HFFc6 (cell line): ENCODE measurements at regions not wholly inside any gene's neighbourhood (a gene's known extent, or its start where the extent isn't known, plus 50 kb on each side); places are given as distances from the start of the nearest gene placed in this dataset.

ENCODE experiments used
- DNase-seq: peaks from one replicate; pipeline ENCODE4 v3.0.0-alpha.2; 2018
- H3K27ac Mint-ChIP-seq: 2 replicates; pipeline ENCODE4 v1.8.0; 2020; ENCODE audit warnings: mild to moderate bottlenecking, mixed read lengths
- H3K27me3 Mint-ChIP-seq: 2 replicates; pipeline ENCODE4 v1.8.0; 2021; ENCODE audit warnings: mild to moderate bottlenecking, moderate library complexity, mixed read lengths; ENCODE audit not compliant: insufficient read depth
- H3K36me3 Mint-ChIP-seq: 2 replicates; pipeline ENCODE4 v1.8.0; 2021; ENCODE audit warnings: low read depth, mixed read lengths
- H3K4me1 Mint-ChIP-seq: 2 replicates; pipeline ENCODE4 v1.8.0; 2020; ENCODE audit warnings: low read depth, mixed read lengths
- H3K4me3 Mint-ChIP-seq: 2 replicates; pipeline ENCODE4 v1.8.0; 2020; ENCODE audit warnings: mild to moderate bottlenecking, moderate library complexity, mixed read lengths
- H3K9me3 Mint-ChIP-seq: 2 replicates; pipeline ENCODE4 v1.8.0; 2020; ENCODE audit warnings: mild to moderate bottlenecking, mixed read lengths
- TF ChIP-seq, protein P1 (sequence below): fragments of 200-600 bp; sonication (generic); IDR thresholded peaks from 2 replicates; pipeline ENCODE4 v1.5.0; 2021; ENCODE audit warnings: antibody characterized with exemption, mild to moderate bottlenecking

DNA sequence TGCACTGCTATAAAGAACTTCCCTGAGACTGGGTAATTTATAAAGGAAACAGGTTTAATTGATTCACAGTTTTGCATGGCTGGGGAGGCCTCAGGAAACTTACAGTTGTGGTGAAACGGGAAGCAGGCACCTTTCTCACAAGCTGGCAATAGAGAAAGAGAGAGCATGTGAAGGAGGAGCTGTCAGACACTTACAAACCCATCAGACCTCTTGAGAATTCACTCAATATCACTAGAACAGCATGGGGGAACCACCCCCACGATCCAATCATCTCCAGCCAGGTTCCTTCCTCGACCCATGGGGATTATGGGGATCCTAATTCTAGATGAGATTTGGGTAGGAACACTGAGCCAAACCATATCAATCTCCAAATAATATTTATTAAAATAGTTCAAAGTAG, 729.2 kb upstream of the DDX18 start:
- Mint-ChIP-seq H3K27me3 (no peaks in the 10 kb centered on the region), H3K4me1 (no peaks in the 10 kb centered on the region), H3K27ac (no peak overlapping the region), H3K4me3 (no peak overlapping the region), H3K9me3 (peaks cover 36% of the 10 kb centered on the region), H3K36me3 (no peaks in the 10 kb centered on the region; the same call in 1 of the 2 replicates)
- no peak for DNase-seq
- TF ChIP-seq, protein P1, sequence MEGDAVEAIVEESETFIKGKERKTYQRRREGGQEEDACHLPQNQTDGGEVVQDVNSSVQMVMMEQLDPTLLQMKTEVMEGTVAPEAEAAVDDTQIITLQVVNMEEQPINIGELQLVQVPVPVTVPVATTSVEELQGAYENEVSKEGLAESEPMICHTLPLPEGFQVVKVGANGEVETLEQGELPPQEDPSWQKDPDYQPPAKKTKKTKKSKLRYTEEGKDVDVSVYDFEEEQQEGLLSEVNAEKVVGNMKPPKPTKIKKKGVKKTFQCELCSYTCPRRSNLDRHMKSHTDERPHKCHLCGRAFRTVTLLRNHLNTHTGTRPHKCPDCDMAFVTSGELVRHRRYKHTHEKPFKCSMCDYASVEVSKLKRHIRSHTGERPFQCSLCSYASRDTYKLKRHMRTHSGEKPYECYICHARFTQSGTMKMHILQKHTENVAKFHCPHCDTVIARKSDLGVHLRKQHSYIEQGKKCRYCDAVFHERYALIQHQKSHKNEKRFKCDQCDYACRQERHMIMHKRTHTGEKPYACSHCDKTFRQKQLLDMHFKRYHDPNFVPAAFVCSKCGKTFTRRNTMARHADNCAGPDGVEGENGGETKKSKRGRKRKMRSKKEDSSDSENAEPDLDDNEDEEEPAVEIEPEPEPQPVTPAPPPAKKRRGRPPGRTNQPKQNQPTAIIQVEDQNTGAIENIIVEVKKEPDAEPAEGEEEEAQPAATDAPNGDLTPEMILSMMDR, result no peak

DNA sequence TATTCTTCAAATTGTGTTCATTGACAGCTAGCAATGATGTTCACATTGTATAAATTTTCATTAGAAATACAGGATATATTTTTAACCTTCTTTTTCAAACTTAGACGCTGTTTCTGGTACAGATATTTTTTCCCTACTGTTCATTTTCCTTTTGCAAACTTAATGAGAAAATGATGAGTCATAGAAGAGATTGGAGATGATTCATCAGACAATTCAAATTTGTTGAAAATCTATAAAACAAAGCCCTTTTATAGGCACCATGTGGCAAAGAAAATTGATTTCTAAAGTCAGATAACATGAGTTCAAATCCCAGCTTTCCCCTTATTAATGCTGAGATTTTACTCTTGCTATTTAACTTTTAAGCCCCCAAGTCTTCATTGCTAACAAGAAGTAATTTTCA, 728.8 kb upstream of the DDX18 start:
- Mint-ChIP-seq H3K9me3 (peaks cover 32% of the 10 kb centered on the region), H3K4me1 (no peaks in the 10 kb centered on the region), H3K27ac (no peak overlapping the region), H3K36me3 (no peaks in the 10 kb centered on the region; the same call in 1 of the 2 replicates), H3K4me3 (no peak overlapping the region), H3K27me3 (no peaks in the 10 kb centered on the region)
- TF ChIP-seq, protein P1, result no peak
- no peak for DNase-seq

DNA sequence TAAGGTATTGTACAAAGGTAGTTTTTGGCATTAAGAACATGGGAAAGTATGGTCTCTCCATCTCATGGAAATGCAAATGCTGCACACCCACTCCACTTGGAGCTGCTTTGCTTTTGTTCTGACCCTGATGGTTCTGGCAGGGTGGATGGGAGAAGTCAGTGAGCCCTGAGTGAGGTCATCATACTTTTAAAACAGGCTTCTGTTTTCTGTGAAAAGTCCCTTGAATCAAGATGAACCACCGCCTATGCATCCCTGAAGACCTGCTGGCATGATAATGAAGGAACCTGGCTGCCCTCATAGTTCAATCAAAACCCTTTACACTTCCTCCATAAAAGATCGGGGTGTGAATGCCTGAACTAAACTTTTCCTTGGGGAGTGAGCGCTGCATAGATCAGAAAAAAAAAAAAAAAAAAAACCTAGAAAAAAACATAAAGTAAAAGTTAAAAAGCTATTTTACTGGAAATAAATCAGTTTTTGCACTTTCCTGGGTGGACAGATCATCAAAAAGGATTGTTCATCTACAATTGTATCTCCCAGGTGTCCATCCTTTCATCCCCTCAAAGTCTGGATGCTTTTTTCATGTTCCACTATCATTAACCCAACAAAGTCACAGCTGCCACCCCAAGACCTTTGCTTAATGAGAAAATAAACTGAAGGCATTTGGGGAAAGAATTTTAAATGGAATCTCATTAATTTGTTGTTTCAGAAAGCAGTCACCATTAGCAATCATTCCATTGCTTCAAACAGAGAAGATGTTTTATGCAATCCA, 728.1 kb upstream of the DDX18 start:
- H3K27ac Mint-ChIP-seq, result no peak overlapping the region
- H3K9me3 Mint-ChIP-seq, result peaks cover 28% of the 10 kb centered on the region
- no peak for DNase-seq
- H3K4me3 Mint-ChIP-seq, result no peak overlapping the region
- no peaks in the 10 kb centered on the region for H3K4me1 Mint-ChIP-seq
- TF ChIP-seq, protein P1, result no peak
- H3K36me3 Mint-ChIP-seq, result no peaks in the 10 kb centered on the region; the same call in 1 of the 2 replicates
- H3K27me3 Mint-ChIP-seq, result no peaks in the 10 kb centered on the region

DNA sequence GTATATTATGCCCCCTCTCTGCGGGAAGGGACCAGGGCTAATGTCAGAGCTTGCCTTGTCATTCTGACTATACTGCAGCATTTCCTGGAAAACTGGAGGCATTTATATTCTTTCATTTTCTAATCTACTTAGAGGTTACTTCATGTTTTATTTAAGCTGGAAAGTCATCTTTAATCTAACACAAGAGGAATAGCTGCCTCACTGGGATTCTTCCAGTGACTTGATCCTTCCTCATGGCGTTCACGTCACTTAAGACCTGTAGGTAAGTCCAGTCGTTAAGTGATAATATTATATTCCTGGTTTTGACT, 727.6 kb upstream of the DDX18 start:
- no peak for DNase-seq
- Mint-ChIP-seq H3K4me1 (no peaks in the 10 kb centered on the region), H3K36me3 (no peaks in the 10 kb centered on the region; the same call in 1 of the 2 replicates), H3K9me3 (peaks cover 24% of the 10 kb centered on the region), H3K27me3 (no peaks in the 10 kb centered on the region), H3K4me3 (no peak overlapping the region), H3K27ac (no peak overlapping the region)
- TF ChIP-seq, protein P1, result no peak

DNA sequence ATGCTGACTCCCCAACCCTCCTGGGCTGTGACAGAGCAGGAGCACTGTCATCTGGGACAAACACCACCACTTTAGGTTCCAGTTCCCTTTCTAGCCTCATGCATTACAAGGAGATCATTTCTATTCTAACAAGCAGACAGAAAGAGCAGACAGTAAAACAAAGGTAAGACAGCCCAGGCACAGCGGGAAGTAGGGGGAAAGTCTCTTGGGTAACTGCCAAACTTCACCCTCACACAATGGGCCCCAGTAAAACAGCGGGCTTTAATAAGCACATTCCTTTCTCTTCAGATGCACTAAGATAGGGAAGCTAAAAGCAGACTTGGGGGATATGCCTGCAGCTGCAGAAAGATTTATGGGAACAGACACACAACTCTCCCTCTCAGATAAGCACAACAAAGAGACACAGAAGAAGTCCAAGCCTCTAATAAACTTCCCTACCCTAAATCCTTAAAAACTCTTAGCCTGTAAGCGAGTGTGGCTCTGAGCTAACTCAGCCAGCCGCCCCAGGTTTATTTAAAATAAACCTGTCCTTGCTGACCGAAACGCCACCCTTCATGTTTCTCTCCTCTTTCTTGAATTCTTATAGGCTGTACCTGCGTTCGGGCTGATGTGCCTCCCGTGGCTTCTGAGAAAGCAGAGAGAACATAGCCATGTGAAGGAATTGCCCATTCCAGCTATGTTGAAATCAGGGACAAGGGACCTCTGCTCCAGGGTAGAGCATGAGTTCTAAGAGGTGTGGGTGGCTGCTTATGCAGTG, 726.8 kb upstream of the DDX18 start:
- TF ChIP-seq, protein P1, result no peak
- Mint-ChIP-seq H3K27me3 (no peaks in the 10 kb centered on the region), H3K9me3 (peaks cover 30% of the 10 kb centered on the region), H3K27ac (no peak overlapping the region), H3K36me3 (no peaks in the 10 kb centered on the region; the same call in 1 of the 2 replicates), H3K4me1 (no peaks in the 10 kb centered on the region), H3K4me3 (no peak overlapping the region)
- DNase-seq, result no peak
